Ovary (tissue), 7 donors: ENCODE measurements at regions not wholly inside any gene's neighbourhood (a gene's known extent, or its start where the extent isn't known, plus 50 kb on each side); places are given as distances from the start of the nearest gene placed in this dataset.

Experiments
- DNase-seq, 5 donors: peaks; one replicate each; pipeline ENCODE4 v3.0.0-alpha.2; 2019 to 2020
- H3K27ac ChIP-seq, 2 donors: fragments of 200-600 bp; one replicate each; pipeline versions ENCODE4 v1.5.1 to v1.8.0; 2019 to 2022
- H3K27me3 ChIP-seq: fragments of 200-600 bp; one replicate; pipeline ENCODE4 v1.8.0; 2022
- H3K36me3 ChIP-seq: fragments of 200-600 bp; sonication (generic); one replicate; pipeline ENCODE4 v1.5.1; 2019
- H3K4me1 ChIP-seq: one replicate; pipeline ENCODE4 v1.8.1; 2013; ENCODE audit warnings: mild to moderate bottlenecking, moderate library complexity; ENCODE audit not compliant: insufficient read depth
- H3K4me3 ChIP-seq: fragments of 200-600 bp; sonication (generic); one replicate; pipeline ENCODE4 v1.5.1; 2017
- H3K9me3 ChIP-seq, 2 donors: fragments of 200-600 bp in 1 of 2; sonication (generic) in 1 of 2; one replicate each; pipeline versions ENCODE4 v1.5.1 to v1.8.1; 2013 to 2019; ENCODE audit warnings: mild to moderate bottlenecking in 1 of 2, moderate library complexity in 1 of 2
- CTCF ChIP-seq, 3 donors: fragments of 450-650 bp in 2 of 3; fragments of 200-600 bp in 1 of 3; IDR thresholded peaks; one replicate each; pipeline versions ENCODE4 v1.5.1 to v1.8.0; 2016 to 2022; ENCODE audit warnings: antibody characterized with exemption in 3 of 3, mild to moderate bottlenecking in 1 of 3
- EP300 ChIP-seq: sonication (generic); formaldehyde crosslinking; IDR thresholded peaks from one replicate; pipeline ENCODE4 v1.6.1; 2017; ENCODE audit warnings: antibody characterized with exemption
- POLR2A ChIP-seq: fragments of 450-650 bp; IDR thresholded peaks from one replicate; pipeline ENCODE4 v1.6.1; 2017; ENCODE audit warnings: antibody characterized with exemption, mild to moderate bottlenecking, moderate library complexity
- WGBS, 3 donors: extraction: QIAGEN DNeasy Blood & Tissue Kit in 1 of 3; methylation state at CpG; one replicate each; pipeline versions ENCODE4 v1.1.5 to v1.1.7; 2013 to 2017; 5-methylcytosine and 5-hydroxymethylcytosine counted together
- intact Hi-C, 4 donors: fragments of 100-400 bp; cut with DNase I; formaldehyde crosslinking; loops; one replicate each; pipeline versions ENCODE4 v1.11.0 to v1.15.1; 2022 to 2023
- donor health status: DM: no; HTN: no; CAD: no; lungs with moderate emphysema.
- donor health status: DM: no; HTN: no; CAD: no.
- donor health status: Bipolar disorder and iron deficiency.
- donor health status: DM: no; HTN: no; CAD: no.
- donor health status: DM: yes; HTN: yes; CAD: no.

- intact Hi-C loops = no loop called here
- no peak overlapping the region for H3K4me3 ChIP-seq
- no peaks in the 10 kb centered on the region for H3K27me3 ChIP-seq
- 83 to 85% (median 84%) methylated on average over 5 of the region's 5 CpGs for WGBS, 3 donors
- H3K36me3 ChIP-seq = no peaks in the 10 kb centered on the region
- H3K27ac ChIP-seq = no peak overlapping the region
- H3K9me3 ChIP-seq = no peaks in the 10 kb centered on the region
- no peak for TF ChIP-seq CTCF (IDR thresholded peaks at IDR 0.05)
- no peak for TF ChIP-seq POLR2A
- TF ChIP-seq EP300 = no peak
- DNase-seq = no peak
- no peaks in the 10 kb centered on the region for H3K4me1 ChIP-seq
Measured at GRCh38 chr1:213443415-213443814, 392.4 kb downstream of the RPS6KC1 start.

- Histone ChIP-seq H3K9me3 (no peaks in the 10 kb centered on the region), H3K36me3 (no peaks in the 10 kb centered on the region), H3K27ac (no peak overlapping the region), H3K27me3 (no peaks in the 10 kb centered on the region), H3K4me3 (no peak overlapping the region), H3K4me1 (no peaks in the 10 kb centered on the region)
- TF ChIP-seq POLR2A = no peak
- intact Hi-C loops = no loop called here
- WGBS, 3 donors = 61 to 73% (median 66%) methylated on average over 6 of the region's 6 CpGs
- no peak for DNase-seq
Measured at GRCh38 chr1:213444224-213444623, 393.2 kb downstream of the RPS6KC1 start.

GRCh38 chr1:213446496-213446895 is 395.5 kb downstream of the RPS6KC1 start:
- no peak overlapping the region for H3K4me3 ChIP-seq
- no peak overlapping the region for H3K27ac ChIP-seq
- H3K27me3 ChIP-seq = no peaks in the 10 kb centered on the region
- H3K9me3 ChIP-seq = no peaks in the 10 kb centered on the region
- no peaks in the 10 kb centered on the region for H3K36me3 ChIP-seq
- no peaks in the 10 kb centered on the region for H3K4me1 ChIP-seq
- intact Hi-C loops = no loop called here
- no peak for DNase-seq
- TF ChIP-seq POLR2A (no peak), EP300 (no peak), CTCF (IDR thresholded peaks at IDR 0.05) (no peak)
- WGBS, 3 donors = 66 to 76% (median 69%) methylated on average over 5 of the region's 5 CpGs

- TF ChIP-seq CTCF (IDR thresholded peaks at IDR 0.05) (no peak), EP300 (no peak), POLR2A (no peak)
- Histone ChIP-seq H3K36me3 (no peaks in the 10 kb centered on the region), H3K9me3 (no peaks in the 10 kb centered on the region), H3K27ac (no peak overlapping the region), H3K27me3 (no peaks in the 10 kb centered on the region), H3K4me1 (no peaks in the 10 kb centered on the region), H3K4me3 (no peak overlapping the region)
- intact Hi-C loops = no loop called here
- 89 to 92% (median 90%) methylated on average over 9 of the region's 9 CpGs for WGBS, 3 donors
- DNase-seq = no peak
Measured at GRCh38 chr1:213448360-213448759, 397.3 kb downstream of the RPS6KC1 start.

GRCh38 chr1:213448776-213449175 is 397.7 kb downstream of the RPS6KC1 start:
- no peaks in the 10 kb centered on the region for H3K36me3 ChIP-seq
- H3K4me3 ChIP-seq = no peak overlapping the region
- TF ChIP-seq CTCF (IDR thresholded peaks at IDR 0.05) = no peak
- no peak for TF ChIP-seq EP300
- TF ChIP-seq POLR2A = no peak
- no peaks in the 10 kb centered on the region for H3K4me1 ChIP-seq
- no peaks in the 10 kb centered on the region for H3K27me3 ChIP-seq
- 40 to 65% (median 41%) methylated on average over 4 of the region's 4 CpGs for WGBS, 3 donors
- intact Hi-C loops = no loop called here
- no peak overlapping the region for H3K27ac ChIP-seq
- DNase-seq = no peak
- no peaks in the 10 kb centered on the region for H3K9me3 ChIP-seq
